AG10803 (cell line): ENCODE measurements at regions not wholly inside any gene's neighbourhood (a gene's known extent, or its start where the extent isn't known, plus 50 kb on each side); places are given as distances from the start of the nearest gene placed in this dataset.

Experiments
- DNase-seq: peaks from one replicate; pipeline ENCODE4 v3.0.0; 2010; ENCODE audit warnings: low read depth
- H3K4me3 ChIP-seq: 2 replicates; pipeline ENCODE4 v1.5.1; 2011; ENCODE audit warnings: mild to moderate bottlenecking, low read length, control low read depth
- TF ChIP-seq, protein P1 (sequence below): conservative IDR thresholded peaks from 2 replicates; pipeline ENCODE4 v1.5.1; 2011; ENCODE audit warnings: mild to moderate bottlenecking, low read length, control low read depth, inconsistent platforms

DNA sequence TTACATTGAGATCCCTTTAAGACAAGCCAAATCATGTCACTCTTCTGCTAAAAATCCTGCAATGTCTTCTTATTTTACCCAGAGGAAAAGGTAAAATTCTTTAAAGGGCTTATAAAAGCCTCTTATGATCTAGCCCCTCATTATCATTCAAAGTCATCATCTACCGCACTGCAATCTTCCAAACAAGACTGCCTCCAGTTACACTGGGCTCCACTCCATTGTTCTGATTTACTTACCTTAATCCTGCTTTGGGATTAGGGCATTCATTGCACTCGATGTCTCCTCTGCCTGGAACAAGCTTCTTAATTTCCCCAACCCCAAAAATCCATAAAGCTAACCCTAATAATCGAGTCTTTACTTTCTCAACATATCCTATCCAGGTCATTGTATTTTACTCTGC is 269.1 kb downstream of the PCDH18 start:
- H3K4me3 ChIP-seq, result no peak overlapping the region
- TF ChIP-seq, protein P1, sequence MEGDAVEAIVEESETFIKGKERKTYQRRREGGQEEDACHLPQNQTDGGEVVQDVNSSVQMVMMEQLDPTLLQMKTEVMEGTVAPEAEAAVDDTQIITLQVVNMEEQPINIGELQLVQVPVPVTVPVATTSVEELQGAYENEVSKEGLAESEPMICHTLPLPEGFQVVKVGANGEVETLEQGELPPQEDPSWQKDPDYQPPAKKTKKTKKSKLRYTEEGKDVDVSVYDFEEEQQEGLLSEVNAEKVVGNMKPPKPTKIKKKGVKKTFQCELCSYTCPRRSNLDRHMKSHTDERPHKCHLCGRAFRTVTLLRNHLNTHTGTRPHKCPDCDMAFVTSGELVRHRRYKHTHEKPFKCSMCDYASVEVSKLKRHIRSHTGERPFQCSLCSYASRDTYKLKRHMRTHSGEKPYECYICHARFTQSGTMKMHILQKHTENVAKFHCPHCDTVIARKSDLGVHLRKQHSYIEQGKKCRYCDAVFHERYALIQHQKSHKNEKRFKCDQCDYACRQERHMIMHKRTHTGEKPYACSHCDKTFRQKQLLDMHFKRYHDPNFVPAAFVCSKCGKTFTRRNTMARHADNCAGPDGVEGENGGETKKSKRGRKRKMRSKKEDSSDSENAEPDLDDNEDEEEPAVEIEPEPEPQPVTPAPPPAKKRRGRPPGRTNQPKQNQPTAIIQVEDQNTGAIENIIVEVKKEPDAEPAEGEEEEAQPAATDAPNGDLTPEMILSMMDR, result no peak
- no peak for DNase-seq

DNA sequence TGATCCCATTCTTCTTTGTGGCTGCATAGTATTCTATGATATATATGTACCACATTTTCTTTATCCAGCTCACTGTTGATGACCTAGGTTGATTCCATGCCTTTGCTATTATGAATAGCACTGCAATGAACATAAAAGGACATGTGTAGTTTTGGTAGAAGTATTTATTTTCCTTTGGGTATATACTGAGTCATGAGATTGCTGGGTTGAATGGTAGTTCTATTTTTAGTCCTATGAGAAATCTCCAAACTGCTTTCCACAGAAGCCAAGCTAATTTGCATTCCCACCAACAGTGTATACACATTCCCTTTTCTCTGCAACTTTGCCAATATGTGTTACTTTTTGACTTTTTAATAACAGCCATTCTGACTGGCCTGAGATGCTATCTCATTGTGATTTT is 278.3 kb downstream of the PCDH18 start:
- TF ChIP-seq, protein P1, result no peak
- H3K4me3 ChIP-seq, result no peak overlapping the region
- peak; percentile 66 for DNase-seq

DNA sequence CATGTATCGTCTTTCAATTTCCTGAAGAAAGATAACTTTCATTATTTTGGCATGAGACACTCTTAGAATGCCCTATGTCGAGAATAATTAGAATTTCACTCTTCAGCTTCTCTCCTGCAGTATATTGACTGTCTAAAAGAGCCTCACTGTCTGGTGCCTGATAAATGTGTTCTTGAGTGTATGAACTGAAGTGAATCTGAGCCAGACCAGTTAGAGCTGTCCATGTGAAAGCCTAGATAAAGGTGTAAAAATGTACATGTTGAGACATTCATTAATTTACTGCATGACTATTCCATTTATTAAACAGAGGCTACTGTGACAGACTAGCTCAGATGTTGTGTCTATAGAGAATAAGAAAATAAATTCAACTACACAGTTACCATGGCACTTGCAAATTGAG is 283.2 kb downstream of the PCDH18 start:
- H3K4me3 ChIP-seq, result no peak overlapping the region
- TF ChIP-seq, protein P1, result no peak
- no peak for DNase-seq

DNA sequence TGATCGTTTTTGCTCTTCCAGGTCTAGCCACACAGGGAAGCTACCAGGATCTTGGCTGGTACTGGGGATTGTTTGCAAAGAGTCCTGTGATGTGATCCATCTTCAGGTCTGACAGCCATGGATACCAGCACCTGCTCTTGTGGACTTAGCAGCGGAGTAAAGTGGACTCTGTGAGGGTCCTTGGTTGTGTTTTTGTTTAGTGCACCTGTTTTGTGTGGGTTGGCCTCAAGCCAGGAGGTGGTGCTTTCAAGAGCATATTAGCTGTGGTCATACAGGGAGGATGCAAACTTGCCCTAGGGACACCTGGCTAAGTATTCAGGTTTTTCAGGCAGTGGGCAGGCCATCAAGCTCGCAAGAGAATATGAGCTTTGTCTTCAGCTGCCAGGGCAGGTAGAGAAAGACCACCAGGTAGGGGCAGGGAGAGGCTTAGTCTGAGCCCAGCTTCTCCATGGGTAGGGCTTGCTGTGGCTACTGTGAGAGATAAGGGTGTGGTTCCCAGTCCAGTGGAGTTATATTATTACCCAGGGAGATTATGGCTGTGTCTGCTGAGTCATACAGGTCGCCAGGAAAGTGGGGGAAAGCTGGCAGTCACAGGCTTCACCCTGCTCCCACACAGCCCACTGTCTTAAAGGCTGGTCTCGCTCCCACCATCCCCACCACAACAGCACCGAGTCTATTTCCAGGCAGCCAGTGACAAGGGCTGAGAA is 293.7 kb downstream of the PCDH18 start:
- H3K4me3 ChIP-seq, result no peak overlapping the region
- DNase-seq, result no peak

DNA sequence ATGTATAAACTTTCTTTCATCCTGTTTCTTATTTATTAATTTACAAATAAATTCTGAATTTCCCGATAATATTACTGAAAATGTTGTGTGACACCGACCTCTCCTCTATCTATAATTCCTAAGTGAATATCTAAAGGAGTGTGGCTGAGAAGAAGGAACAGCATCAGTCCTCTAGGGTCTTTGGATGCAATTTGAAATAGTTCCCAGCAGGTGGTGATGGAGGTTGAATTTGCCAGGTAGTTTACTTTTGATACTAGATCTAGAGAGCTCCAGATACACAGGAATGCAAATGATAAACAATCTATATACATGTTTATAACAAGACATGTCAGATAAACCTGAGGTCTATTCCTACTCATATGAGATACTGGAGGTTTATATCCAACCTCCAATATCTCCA is 305.4 kb downstream of the PCDH18 start:
- DNase-seq, result no peak
- TF ChIP-seq, protein P1, result peak; percentile 30
- H3K4me3 ChIP-seq, result no peak overlapping the region

More for the DNA sequence above, 293.7 kb downstream of the PCDH18 start:
- TF ChIP-seq, protein P1, result no peak

DNA sequence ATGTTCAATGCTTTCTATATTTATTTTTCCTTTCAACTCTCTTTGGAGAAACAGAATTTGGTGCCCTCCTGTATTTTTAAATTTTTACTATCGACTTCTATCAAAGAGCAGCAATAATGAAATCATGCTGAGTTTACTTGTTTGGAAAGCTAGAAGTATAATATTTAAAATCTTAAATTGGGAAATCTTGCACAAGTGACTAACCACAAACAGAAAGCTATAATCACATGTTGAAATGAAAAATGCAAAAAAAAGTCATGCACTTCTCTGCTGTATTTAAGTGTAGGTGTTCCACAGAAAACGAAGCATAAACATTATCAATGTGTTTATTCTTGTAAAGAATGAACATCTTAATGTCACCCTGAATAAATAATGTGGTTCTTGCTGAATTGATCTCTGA is 306.1 kb downstream of the PCDH18 start:
- TF ChIP-seq, protein P1, result no peak
- peak; percentile 22 for DNase-seq
- no peak overlapping the region for H3K4me3 ChIP-seq

DNA sequence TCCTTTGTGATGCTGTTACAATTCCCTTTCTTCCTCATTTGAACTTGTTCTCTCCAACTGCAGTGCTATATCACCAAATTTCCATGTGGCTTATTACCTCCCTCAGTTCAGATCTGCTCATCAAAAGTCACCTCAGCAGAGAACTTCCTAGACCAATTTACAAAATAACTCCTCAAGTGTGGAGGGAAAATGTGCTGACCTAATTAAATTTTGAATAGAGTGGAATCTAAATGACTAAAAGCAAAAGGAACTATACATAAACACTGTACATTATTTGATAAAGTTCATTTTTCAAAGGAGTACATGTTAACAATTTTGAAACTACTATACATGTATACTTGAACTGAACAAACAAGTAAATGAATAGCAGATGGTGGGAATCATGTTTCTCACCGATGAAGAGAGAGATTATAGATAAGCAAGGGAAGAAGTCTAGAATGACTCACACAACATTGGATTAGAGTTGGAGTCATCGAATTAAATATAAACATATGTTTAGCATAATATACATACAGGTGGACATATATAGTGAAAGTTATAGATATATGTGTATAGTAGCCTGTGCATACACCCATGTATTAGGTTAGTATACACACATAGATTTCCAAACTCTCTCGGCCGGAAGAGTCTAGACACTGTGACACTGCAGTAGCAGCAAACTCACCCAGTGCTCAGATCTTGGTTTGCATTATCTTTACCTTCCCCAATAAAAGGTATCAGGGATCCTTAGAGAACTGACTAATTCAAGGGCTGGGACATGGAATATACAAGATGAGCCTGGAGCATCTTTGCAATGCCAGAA is 318.7 kb downstream of the PCDH18 start:
- no peak overlapping the region for H3K4me3 ChIP-seq
- DNase-seq, result peak; percentile 39
- TF ChIP-seq, protein P1, result no peak
